ENCODE measurements at regions not wholly inside any gene's neighbourhood (a gene's known extent, or its start where the extent isn't known, plus 50 kb on each side); places are given as distances from the start of the nearest gene placed in this dataset.

DNA sequence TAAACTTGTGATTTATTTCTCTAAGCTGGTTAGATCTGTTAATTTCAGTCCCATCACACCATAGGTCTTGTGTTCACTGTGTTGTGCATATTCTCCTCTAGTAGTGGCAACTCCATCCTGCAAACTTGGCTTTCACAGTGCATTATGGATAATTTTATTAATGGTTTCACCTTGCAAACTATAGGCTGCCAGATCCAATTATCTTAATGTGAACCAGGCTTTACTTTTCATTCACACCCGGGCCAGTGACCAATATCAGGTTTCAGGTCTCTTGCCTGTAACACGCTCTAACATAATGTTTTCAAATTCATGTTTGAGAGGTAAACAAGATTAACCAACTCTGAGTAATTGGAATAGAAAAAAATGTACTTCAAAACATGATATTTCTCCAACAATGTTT, 1293.0 kb downstream of the REEP3 start:
- Histone ChIP-seq H3K4me3 (ENCODE audit: low read depth, low read length) (no peak overlapping the region), H3K27me3 (ENCODE audit: control insufficient read depth, insufficient read depth, low read length) (no peaks in the 10 kb centered on the region), H3K36me3 (ENCODE audit: control insufficient read depth, insufficient read depth, low read length) (no peaks in the 10 kb centered on the region)
- TF ChIP-seq CTCF (IDR thresholded peaks at IDR 0.05; ENCODE audit: insufficient read depth, low read length, poor library complexity, severe bottlenecking) = no peak
- no peak for DNase-seq (ENCODE audit: low read depth)

GRCh38 chr10:64829888-64830412, 1308.7 kb downstream of the REEP3 start:
- Histone ChIP-seq H3K27me3 (ENCODE audit: control insufficient read depth, insufficient read depth, low read length) (no peaks in the 10 kb centered on the region), H3K4me3 (ENCODE audit: low read depth, low read length) (no peak overlapping the region), H3K36me3 (ENCODE audit: control insufficient read depth, insufficient read depth, low read length) (no peaks in the 10 kb centered on the region)
- no peak for DNase-seq (ENCODE audit: low read depth)
- no peak for TF ChIP-seq CTCF (IDR thresholded peaks at IDR 0.05; ENCODE audit: insufficient read depth, low read length, poor library complexity, severe bottlenecking)

- TF ChIP-seq CTCF (IDR thresholded peaks at IDR 0.05; ENCODE audit: insufficient read depth, low read length, poor library complexity, severe bottlenecking) = no peak
- no peaks in the 10 kb centered on the region for H3K27me3 ChIP-seq (ENCODE audit: control insufficient read depth, insufficient read depth, low read length)
- no peak overlapping the region for H3K4me3 ChIP-seq (ENCODE audit: low read depth, low read length)
- DNase-seq (ENCODE audit: low read depth) = no peak
- no peaks in the 10 kb centered on the region for H3K36me3 ChIP-seq (ENCODE audit: control insufficient read depth, insufficient read depth, low read length)
Measured at GRCh38 chr10:64830869-64831268, 1309.7 kb downstream of the REEP3 start.

DNA sequence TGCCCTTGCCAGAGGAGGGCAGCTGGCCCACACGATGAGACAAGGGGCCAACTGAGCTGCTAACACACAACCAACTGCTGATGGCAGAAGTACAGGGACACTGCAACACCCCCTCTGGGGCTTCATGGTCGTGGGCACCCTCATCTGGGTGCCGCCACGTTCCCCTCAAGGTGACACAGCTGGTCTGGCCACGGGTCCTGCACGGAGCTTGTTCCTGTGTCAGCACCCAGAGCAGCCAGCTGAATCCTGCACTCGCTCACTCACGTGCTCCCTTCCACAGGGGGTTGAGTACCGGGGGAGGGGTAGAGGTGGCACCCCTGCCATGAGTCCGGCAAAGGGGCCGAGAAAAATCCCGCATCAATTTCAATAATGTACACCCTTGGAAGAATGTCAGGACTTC, 1319.1 kb downstream of the REEP3 start:
- H3K4me3 ChIP-seq (ENCODE audit: low read depth, low read length) = no peak overlapping the region
- no peaks in the 10 kb centered on the region for H3K36me3 ChIP-seq (ENCODE audit: control insufficient read depth, insufficient read depth, low read length)
- no peaks in the 10 kb centered on the region for H3K27me3 ChIP-seq (ENCODE audit: control insufficient read depth, insufficient read depth, low read length)
- DNase-seq (ENCODE audit: low read depth) = no peak
- TF ChIP-seq CTCF (IDR thresholded peaks at IDR 0.05; ENCODE audit: insufficient read depth, low read length, poor library complexity, severe bottlenecking) = no peak

- TF ChIP-seq CTCF (IDR thresholded peaks at IDR 0.05; ENCODE audit: insufficient read depth, low read length, poor library complexity, severe bottlenecking) = no peak
- no peak overlapping the region for H3K4me3 ChIP-seq (ENCODE audit: low read depth, low read length)
- DNase-seq (ENCODE audit: low read depth) = no peak
- H3K36me3 ChIP-seq (ENCODE audit: control insufficient read depth, insufficient read depth, low read length) = no peaks in the 10 kb centered on the region
- H3K27me3 ChIP-seq (ENCODE audit: control insufficient read depth, insufficient read depth, low read length) = no peaks in the 10 kb centered on the region
Measured at GRCh38 chr10:64846700-64847099, 1325.5 kb downstream of the REEP3 start.

DNA sequence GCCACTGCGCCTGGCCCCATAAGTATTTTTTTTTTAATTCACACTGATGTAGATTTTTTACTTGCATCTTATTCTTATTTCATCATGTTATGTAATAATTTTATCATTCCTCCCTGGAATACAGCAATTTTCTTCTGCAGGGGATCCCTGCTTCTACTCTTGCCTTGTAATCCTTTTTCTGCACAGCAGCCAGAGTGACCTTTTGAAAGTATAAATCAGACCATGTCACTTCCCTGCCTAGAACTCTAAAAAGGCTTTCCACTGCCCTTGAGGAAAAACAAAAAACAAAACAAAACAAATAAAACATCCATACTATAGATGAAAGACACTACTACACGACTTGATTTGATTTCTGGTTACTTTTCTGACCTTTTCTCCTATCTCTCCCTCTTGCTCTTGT, 1334.7 kb downstream of the REEP3 start:
- Histone ChIP-seq H3K36me3 (ENCODE audit: control insufficient read depth, insufficient read depth, low read length) (no peaks in the 10 kb centered on the region), H3K27me3 (ENCODE audit: control insufficient read depth, insufficient read depth, low read length) (no peaks in the 10 kb centered on the region), H3K4me3 (ENCODE audit: low read depth, low read length) (no peak overlapping the region)
- no peak for DNase-seq (ENCODE audit: low read depth)
- no peak for TF ChIP-seq CTCF (IDR thresholded peaks at IDR 0.05; ENCODE audit: insufficient read depth, low read length, poor library complexity, severe bottlenecking)

All from kidney epithelial cell (primary cell).